PC-9 (cell line): ENCODE measurements at regions not wholly inside any gene's neighbourhood (a gene's known extent, or its start where the extent isn't known, plus 50 kb on each side); places are given as distances from the start of the nearest gene placed in this dataset.

Experiments used
- EZH2 ChIP-seq: fragments of 200-600 bp; sonication (generic); IDR thresholded peaks from 2 replicates; pipeline ENCODE4 v1.8.0; 2017; ENCODE audit warnings: antibody characterized with exemption, low read depth
- TF ChIP-seq, protein P1 (sequence below): fragments of 200-600 bp; sonication (generic); conservative IDR thresholded peaks from 2 replicates; pipeline ENCODE4 v1.6.1; 2017; ENCODE audit warnings: mixed run types, antibody characterized with exemption, mild to moderate bottlenecking, moderate library complexity

DNA sequence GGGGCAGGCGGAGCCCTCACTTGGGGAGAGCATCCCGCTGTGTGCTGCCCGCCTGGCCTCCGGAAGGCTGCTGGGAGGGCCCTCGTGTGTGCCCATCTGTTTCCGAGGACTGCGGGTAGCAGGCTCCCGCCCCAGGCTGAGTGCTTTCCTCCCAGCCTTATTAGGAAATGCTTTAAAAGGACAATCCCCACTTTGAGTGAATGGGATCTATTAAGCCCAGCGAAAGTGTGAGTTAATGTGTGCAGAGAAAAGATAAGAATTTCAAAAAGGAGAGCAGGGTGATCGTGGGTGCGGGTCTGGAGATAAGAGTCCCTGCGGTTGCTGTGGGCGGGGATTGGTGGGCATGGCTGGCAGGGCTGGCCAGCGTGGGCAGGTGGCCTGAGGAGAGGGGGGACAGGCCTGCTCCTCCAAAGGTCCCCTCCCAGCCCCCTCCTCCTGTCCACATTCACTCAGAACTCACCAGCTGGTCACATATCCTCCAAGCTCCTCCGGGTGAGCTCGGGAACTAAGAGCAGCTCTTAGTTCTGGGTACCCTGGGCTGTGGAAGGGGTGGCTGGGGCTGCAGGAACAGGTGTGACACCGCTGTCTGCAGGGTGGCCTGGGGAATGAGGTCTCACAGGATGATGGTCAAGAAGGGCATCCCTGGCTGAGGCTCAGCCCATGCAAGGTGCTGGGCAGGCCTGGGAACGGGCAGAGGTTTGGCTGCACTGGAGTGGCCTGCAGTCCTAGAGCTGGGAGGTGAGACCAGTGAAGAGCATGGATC lies 1260.3 kb downstream of the BRD1 start:
- TF ChIP-seq, protein P1, sequence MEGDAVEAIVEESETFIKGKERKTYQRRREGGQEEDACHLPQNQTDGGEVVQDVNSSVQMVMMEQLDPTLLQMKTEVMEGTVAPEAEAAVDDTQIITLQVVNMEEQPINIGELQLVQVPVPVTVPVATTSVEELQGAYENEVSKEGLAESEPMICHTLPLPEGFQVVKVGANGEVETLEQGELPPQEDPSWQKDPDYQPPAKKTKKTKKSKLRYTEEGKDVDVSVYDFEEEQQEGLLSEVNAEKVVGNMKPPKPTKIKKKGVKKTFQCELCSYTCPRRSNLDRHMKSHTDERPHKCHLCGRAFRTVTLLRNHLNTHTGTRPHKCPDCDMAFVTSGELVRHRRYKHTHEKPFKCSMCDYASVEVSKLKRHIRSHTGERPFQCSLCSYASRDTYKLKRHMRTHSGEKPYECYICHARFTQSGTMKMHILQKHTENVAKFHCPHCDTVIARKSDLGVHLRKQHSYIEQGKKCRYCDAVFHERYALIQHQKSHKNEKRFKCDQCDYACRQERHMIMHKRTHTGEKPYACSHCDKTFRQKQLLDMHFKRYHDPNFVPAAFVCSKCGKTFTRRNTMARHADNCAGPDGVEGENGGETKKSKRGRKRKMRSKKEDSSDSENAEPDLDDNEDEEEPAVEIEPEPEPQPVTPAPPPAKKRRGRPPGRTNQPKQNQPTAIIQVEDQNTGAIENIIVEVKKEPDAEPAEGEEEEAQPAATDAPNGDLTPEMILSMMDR = no peak
- no peak for TF ChIP-seq EZH2
